Suprapubic skin (tissue), 4 donors: ENCODE measurements at regions not wholly inside any gene's neighbourhood (a gene's known extent, or its start where the extent isn't known, plus 50 kb on each side); places are given as distances from the start of the nearest gene placed in this dataset.

Experiments
- DNase-seq, 2 donors: peaks; one replicate each; pipeline ENCODE4 v3.0.0-alpha.2; 2019; ENCODE audit warnings: low spot score in 2 of 2
- H3K27ac ChIP-seq: fragments of 200-600 bp; sonication (generic); one replicate; pipeline ENCODE4 v1.5.1; 2019
- H3K27me3 ChIP-seq: fragments of 200-600 bp; sonication (generic); one replicate; pipeline ENCODE4 v1.5.1; 2019
- H3K36me3 ChIP-seq: fragments of 200-600 bp; sonication (generic); one replicate; pipeline ENCODE4 v1.5.1; 2019
- H3K4me1 ChIP-seq: fragments of 200-600 bp; sonication (generic); one replicate; pipeline ENCODE4 v1.5.1; 2019
- H3K4me3 ChIP-seq: fragments of 200-600 bp; sonication (generic); one replicate; pipeline ENCODE4 v1.5.1; 2019; ENCODE audit warnings: mild to moderate bottlenecking
- H3K9me3 ChIP-seq: fragments of 200-600 bp; sonication (generic); one replicate; pipeline ENCODE4 v1.5.1; 2019
- CTCF ChIP-seq, 2 donors: fragments of 200-600 bp in 1 of 2; fragments of 450-650 bp in 1 of 2; sonication (generic) in 1 of 2; IDR thresholded peaks; one replicate each; pipeline ENCODE4 v1.5.1; 2016 to 2019; ENCODE audit warnings: antibody characterized with exemption in 2 of 2, mild to moderate bottlenecking in 1 of 2, moderate library complexity in 1 of 2
- EP300 ChIP-seq: sonication (generic); formaldehyde crosslinking; IDR thresholded peaks from one replicate; pipeline ENCODE4 v1.6.1; 2017; ENCODE audit warnings: antibody characterized with exemption
- POLR2A ChIP-seq, 2 donors: fragments of 450-650 bp; IDR thresholded peaks; one replicate each; pipeline ENCODE4 v1.6.1; 2017; ENCODE audit warnings: antibody characterized with exemption in 2 of 2, mild to moderate bottlenecking in 2 of 2, moderate library complexity in 2 of 2
- POLR2AphosphoS5 ChIP-seq, 3 donors: sonication (generic); formaldehyde crosslinking; IDR thresholded peaks; one replicate each; pipeline ENCODE4 v1.6.1; 2017; ENCODE audit warnings: antibody characterized with exemption in 3 of 3
- WGBS: methylation state at CpG from one replicate; pipeline ENCODE4 v1.1.5; 2018; 5-methylcytosine and 5-hydroxymethylcytosine counted together

GRCh38 chr15:39018966-39019365 is 454.4 kb upstream of the RASGRP1 start:
- H3K36me3 ChIP-seq = no peaks in the 10 kb centered on the region
- WGBS = 50% methylated on average over 4 of the region's 4 CpGs
- H3K27me3 ChIP-seq = no peaks in the 10 kb centered on the region
- H3K27ac ChIP-seq = no peak overlapping the region
- no peak overlapping the region for H3K4me3 ChIP-seq
- DNase-seq = no peak
- no peak for TF ChIP-seq POLR2A (IDR thresholded peaks at IDR 0.05)
- TF ChIP-seq POLR2AphosphoS5 (IDR thresholded peaks at IDR 0.05) = no peak
- TF ChIP-seq CTCF (IDR thresholded peaks at IDR 0.05) = no peak
- TF ChIP-seq EP300 = no peak
- no peaks in the 10 kb centered on the region for H3K4me1 ChIP-seq
- no peaks in the 10 kb centered on the region for H3K9me3 ChIP-seq

- no peak overlapping the region for H3K27ac ChIP-seq
- H3K4me3 ChIP-seq = no peak overlapping the region
- H3K9me3 ChIP-seq = no peaks in the 10 kb centered on the region
- WGBS = 83% methylated on average over 2 of the region's 2 CpGs
- no peak for TF ChIP-seq EP300
- no peak for TF ChIP-seq CTCF (IDR thresholded peaks at IDR 0.05)
- no peak for TF ChIP-seq POLR2A (IDR thresholded peaks at IDR 0.05)
- TF ChIP-seq POLR2AphosphoS5 (IDR thresholded peaks at IDR 0.05) = no peak
- DNase-seq = no peak
- H3K36me3 ChIP-seq = no peaks in the 10 kb centered on the region
- H3K27me3 ChIP-seq = no peaks in the 10 kb centered on the region
- no peaks in the 10 kb centered on the region for H3K4me1 ChIP-seq
Observed at GRCh38 chr15:39021341-39021740, 456.7 kb upstream of the RASGRP1 start.

GRCh38 chr15:39022532-39023305 is 458.1 kb upstream of the RASGRP1 start:
- 84% methylated on average over 4 of the region's 4 CpGs for WGBS
- no peak for TF ChIP-seq CTCF (IDR thresholded peaks at IDR 0.05)
- TF ChIP-seq POLR2A (IDR thresholded peaks at IDR 0.05) = no peak
- TF ChIP-seq EP300 = no peak
- no peak for TF ChIP-seq POLR2AphosphoS5 (IDR thresholded peaks at IDR 0.05)
- no peak for DNase-seq

GRCh38 chr15:39025321-39025720 is 460.7 kb upstream of the RASGRP1 start:
- Histone ChIP-seq H3K27me3 (no peaks in the 10 kb centered on the region), H3K4me1 (no peaks in the 10 kb centered on the region), H3K9me3 (no peaks in the 10 kb centered on the region), H3K27ac (no peak overlapping the region), H3K4me3 (no peak overlapping the region), H3K36me3 (no peaks in the 10 kb centered on the region)
- WGBS = 83% methylated on average over 4 of the region's 4 CpGs
- TF ChIP-seq CTCF (IDR thresholded peaks at IDR 0.05) (no peak), EP300 (no peak), POLR2AphosphoS5 (IDR thresholded peaks at IDR 0.05) (no peak), POLR2A (IDR thresholded peaks at IDR 0.05) (no peak)
- DNase-seq = no peak

More at GRCh38 chr15:39022532-39023305, 458.1 kb upstream of the RASGRP1 start:
- H3K36me3 ChIP-seq = no peaks in the 10 kb centered on the region
- no peak overlapping the region for H3K4me3 ChIP-seq
- no peaks in the 10 kb centered on the region for H3K4me1 ChIP-seq
- no peaks in the 10 kb centered on the region for H3K9me3 ChIP-seq
- H3K27ac ChIP-seq = no peak overlapping the region
- no peaks in the 10 kb centered on the region for H3K27me3 ChIP-seq

- 96% methylated on average over 1 of the region's 1 CpG for WGBS
- H3K27me3 ChIP-seq = no peaks in the 10 kb centered on the region
- TF ChIP-seq CTCF (IDR thresholded peaks at IDR 0.05) (no peak), POLR2AphosphoS5 (IDR thresholded peaks at IDR 0.05) (no peak), EP300 (no peak), POLR2A (IDR thresholded peaks at IDR 0.05) (no peak)
Observed at GRCh38 chr15:39025881-39026280, 461.3 kb upstream of the RASGRP1 start.

More at GRCh38 chr15:39025881-39026280, 461.3 kb upstream of the RASGRP1 start:
- Histone ChIP-seq H3K36me3 (no peaks in the 10 kb centered on the region), H3K4me3 (no peak overlapping the region), H3K27ac (no peak overlapping the region), H3K9me3 (no peaks in the 10 kb centered on the region), H3K4me1 (no peaks in the 10 kb centered on the region)
- no peak for DNase-seq
